NCI-H1048 (cell line): ENCODE measurements at regions not wholly inside any gene's neighbourhood (a gene's known extent, or its start where the extent isn't known, plus 50 kb on each side); places are given as distances from the start of the nearest gene placed in this dataset.
"Not testable (repeated sequence)": the region's sequence is repeated elsewhere in the genome, so short reads cannot be mapped to it uniquely, and the experiment has no call there.

Experiments used
- DNase-seq: peaks from one replicate; lab custom pipeline; 2025; lab: John Stamatoyannopoulos, UW

GRCh38 chr1:5686195-5686594, 306.0 kb downstream of the NPHP4 start:
- no peak for DNase-seq

- DNase-seq = no peak
Observed at GRCh38 chr1:5685446-5686040, 306.7 kb downstream of the NPHP4 start.

- DNase-seq = no peak
Observed at GRCh38 chr1:5684791-5685190, 307.4 kb downstream of the NPHP4 start.

- no peak for DNase-seq
Observed at GRCh38 chr1:5683446-5683845, 308.8 kb downstream of the NPHP4 start.

- no peak for DNase-seq
Observed at GRCh38 chr1:5682626-5683225, 309.5 kb downstream of the NPHP4 start.

- DNase-seq = no peak
Observed at GRCh38 chr1:5681654-5682053, 310.6 kb downstream of the NPHP4 start.

- DNase-seq = no peak
Observed at GRCh38 chr1:5680600-5680999, 311.6 kb downstream of the NPHP4 start.

- DNase-seq = no peak
Observed at GRCh38 chr1:5678759-5679158, 313.5 kb downstream of the NPHP4 start.

GRCh38 chr1:5672355-5672754, 319.9 kb downstream of the NPHP4 start:
- not testable (repeated sequence) for DNase-seq

- DNase-seq = no peak
Observed at GRCh38 chr1:5670590-5671350, 321.5 kb downstream of the NPHP4 start.

GRCh38 chr1:5667513-5668325, 324.5 kb downstream of the NPHP4 start:
- DNase-seq = no peak

- no peak for DNase-seq
Observed at GRCh38 chr1:5664906-5665875, 327.0 kb downstream of the NPHP4 start.

- DNase-seq = no peak
Observed at GRCh38 chr1:5664081-5664768, 328.0 kb downstream of the NPHP4 start.

GRCh38 chr1:5662744-5663126, 329.5 kb downstream of the NPHP4 start:
- no peak for DNase-seq

GRCh38 chr1:5662086-5662743, 330.0 kb downstream of the NPHP4 start:
- no peak for DNase-seq

- DNase-seq = no peak
Observed at GRCh38 chr1:5661196-5662085, 330.8 kb downstream of the NPHP4 start.

- DNase-seq = no peak
Observed at GRCh38 chr1:5660141-5660935, 331.9 kb downstream of the NPHP4 start.

GRCh38 chr1:5659606-5660005, 332.6 kb downstream of the NPHP4 start:
- no peak for DNase-seq
